IMR-90 (cell line): ENCODE measurements at regions not wholly inside any gene's neighbourhood (a gene's known extent, or its start where the extent isn't known, plus 50 kb on each side); places are given as distances from the start of the nearest gene placed in this dataset.

Source experiments
- ATAC-seq: fragments of 200-7000 bp; cut with Tn5 transposase; 2 replicates; pipeline ENCODE4 v1.9.1; 2020; ENCODE audit warnings: low read depth, mild to moderate bottlenecking, moderate library complexity
- BruUV-seq: library from RNA; stranded (reverse); fragments of 400-500 nt; replicated peaks from 2 replicates; lab custom pipeline; 2021; lab: Mats Ljungman, UMichigan
- CTCF ChIA-PET: fragments of 300-600 bp; formaldehyde crosslinking; extraction: SDS; loops from one replicate; lab custom pipeline; 2021; ENCODE audit warnings: antibody characterized with exemption; lab: Yijun Ruan, JAX
- POLR2A ChIA-PET: fragments of 300-600 bp; sonication (Branson Sonifier 250); formaldehyde crosslinking; loops from one replicate; lab custom pipeline; 2022; ENCODE audit warnings: antibody characterized with exemption; ENCODE audit not compliant: unreplicated experiment; lab: Charles Lee
- DNase-seq: peaks from one replicate; pipeline ENCODE4 v3.0.0; 2013
- H2AFZ ChIP-seq: replicated peaks from 2 replicates; pipeline ENCODE3; 2013; ENCODE audit warnings: low read length, mild to moderate bottlenecking; ENCODE audit not compliant: poor library complexity
- H2AK5ac ChIP-seq: 2 replicates; pipeline ENCODE4 v1.6.1; 2013; ENCODE audit warnings: low read depth, low read length, inconsistent platforms
- H2AK9ac ChIP-seq: replicated peaks from 2 replicates; pipeline ENCODE3; 2013; ENCODE audit warnings: mild to moderate bottlenecking, low read depth, low read length, moderate library complexity; ENCODE audit not compliant: poor library complexity
- H2BK120ac ChIP-seq: 2 replicates; pipeline ENCODE4 v1.6.1; 2013; ENCODE audit warnings: low read depth, low read length, inconsistent platforms
- H2BK15ac ChIP-seq: 3 replicates; pipeline ENCODE4 v1.6.1; 2013; ENCODE audit warnings: low read depth, low read length, inconsistent platforms
- H2BK20ac ChIP-seq: 2 replicates; pipeline ENCODE4 v1.6.1; 2013; ENCODE audit warnings: low read depth, mild to moderate bottlenecking, inconsistent platforms, low read length, moderate library complexity
- H2BK5ac ChIP-seq: 2 replicates; pipeline ENCODE4 v1.6.1; 2013; ENCODE audit warnings: mild to moderate bottlenecking, low read depth, low read length, inconsistent platforms; ENCODE audit not compliant: poor library complexity, severe bottlenecking
- H3K14ac ChIP-seq: replicated peaks from 2 replicates; pipeline ENCODE4 v1.6.1; 2013; ENCODE audit warnings: low read depth, low read length, inconsistent platforms
- H3K18ac ChIP-seq: 2 replicates; pipeline ENCODE4 v1.6.1; 2013; ENCODE audit warnings: low read depth, low read length, control low read depth
- H3K23ac ChIP-seq: 2 replicates; pipeline ENCODE4 v1.6.1; 2013; ENCODE audit warnings: low read depth, low read length, inconsistent platforms
- H3K27ac ChIP-seq: 2 replicates; pipeline ENCODE4 v1.5.1; 2013; ENCODE audit warnings: mild to moderate bottlenecking, control low read depth, low read length; ENCODE audit not compliant: insufficient read depth
- H3K27me3 ChIP-seq: 2 replicates; pipeline ENCODE4 v1.6.1; 2013; ENCODE audit warnings: low read length; ENCODE audit not compliant: control insufficient read depth, insufficient read depth
- H3K36me3 ChIP-seq: 2 replicates; pipeline ENCODE4 v1.6.1; 2013; ENCODE audit warnings: low read length, mixed read lengths; ENCODE audit not compliant: control insufficient read depth, insufficient read depth
- H3K4ac ChIP-seq: 2 replicates; pipeline ENCODE4 v1.6.1; 2013; ENCODE audit warnings: low read depth, low read length, inconsistent platforms
- H3K4me1 ChIP-seq: 2 replicates; pipeline ENCODE4 v1.6.1; 2013; ENCODE audit warnings: low read length, mixed read lengths; ENCODE audit not compliant: control insufficient read depth, insufficient read depth
- H3K4me2 ChIP-seq: 2 replicates; pipeline ENCODE4 v1.6.1; 2013; ENCODE audit warnings: low read depth, mild to moderate bottlenecking, control low read depth, low read length, moderate library complexity
- H3K4me3 ChIP-seq: 2 replicates; pipeline ENCODE4 v1.5.1; 2013; ENCODE audit warnings: low read depth, mild to moderate bottlenecking, control low read depth, low read length, moderate library complexity; ENCODE audit not compliant: insufficient read depth
- H3K56ac ChIP-seq: 2 replicates; pipeline ENCODE4 v1.6.1; 2013; ENCODE audit warnings: low read length, inconsistent platforms; ENCODE audit not compliant: insufficient read depth; ENCODE audit errors: extremely low read depth
- H3K79me1 ChIP-seq, 2 experiments: 2 replicates each; pipeline ENCODE4 v1.6.1; 2013; ENCODE audit warnings: low read length in 2 of 2, inconsistent platforms in 1 of 2, low read depth in 1 of 2
- H3K9ac ChIP-seq: 2 replicates; pipeline ENCODE4 v1.6.1; 2013; ENCODE audit warnings: low read depth, low read length, control low read depth
- H3K9me1 ChIP-seq: 2 replicates; pipeline ENCODE4 v1.6.1; 2013; ENCODE audit warnings: low read length, inconsistent platforms; ENCODE audit not compliant: insufficient read depth
- H3K9me3 ChIP-seq: 2 replicates; pipeline ENCODE4 v1.6.1; 2013; ENCODE audit warnings: low read length; ENCODE audit not compliant: control insufficient read depth, insufficient read depth
- H4K20me1 ChIP-seq: 2 replicates; pipeline ENCODE4 v1.6.1; 2013; ENCODE audit warnings: low read length, inconsistent platforms; ENCODE audit not compliant: insufficient read depth
- H4K5ac ChIP-seq: 2 replicates; pipeline ENCODE4 v1.6.1; 2013; ENCODE audit warnings: mild to moderate bottlenecking, low read depth, low read length, control low read depth
- H4K8ac ChIP-seq, 2 experiments: 2 replicates each; pipeline ENCODE4 v1.6.1; 2013; ENCODE audit warnings: low read depth in 2 of 2, low read length in 2 of 2, control low read depth in 1 of 2, inconsistent platforms in 1 of 2
- H4K91ac ChIP-seq: 2 replicates; pipeline ENCODE4 v1.6.1; 2013; ENCODE audit warnings: low read depth, low read length, inconsistent platforms; ENCODE audit not compliant: insufficient read depth
- BHLHE40 ChIP-seq: fragments of 150-350 bp; IDR thresholded peaks from 2 replicates; pipeline ENCODE4 v1.6.1; 2016; ENCODE audit warnings: mild to moderate bottlenecking, low read depth, low read length
- CEBPB ChIP-seq: IDR thresholded peaks from 2 replicates; pipeline ENCODE4 v1.6.1; 2012; ENCODE audit warnings: low read depth, low read length, improper control_type of control experiment
- MAFK ChIP-seq: IDR thresholded peaks from 2 replicates; pipeline ENCODE4 v1.6.1; 2012; ENCODE audit warnings: low read depth, low read length, improper control_type of control experiment
- MXI1 ChIP-seq: IDR thresholded peaks from 2 replicates; pipeline ENCODE4 v1.6.1; 2012; ENCODE audit warnings: low read depth, mild to moderate bottlenecking, low read length, moderate library complexity, borderline replicate concordance
- POLR2A ChIP-seq: IDR thresholded peaks from 2 replicates; pipeline ENCODE4 v1.6.1; 2012; ENCODE audit warnings: mild to moderate bottlenecking, low read depth, low read length
- RFX5 ChIP-seq: IDR thresholded peaks from 2 replicates; pipeline ENCODE4 v1.8.0; 2012; ENCODE audit warnings: low read depth, mild to moderate bottlenecking, low read length, moderate library complexity
- WGBS, 2 experiments: methylation state at CpG; one replicate each; pipeline versions ENCODE4 v1.1.5 to v1.1.7; 2013; ENCODE audit warnings: missing lambda C conversion rate in 2 of 2; ENCODE audit not compliant: insufficient read length in 1 of 2; ENCODE audit errors: extremely low coverage in 2 of 2; 5-methylcytosine and 5-hydroxymethylcytosine counted together
- dilution Hi-C: fragments of 300-500 bp; cut with HindIII; formaldehyde crosslinking; loops from one replicate; pipeline ENCODE4 v1.14.3; 2018; ENCODE audit warnings: low sequenced_read_pairs; ENCODE audit not compliant: unreplicated experiment
- in situ Hi-C: fragments of 300-500 bp; cut with MboI; formaldehyde crosslinking; loops from 3 replicates; pipeline ENCODE4 v1.14.3; 2019; ENCODE audit warnings: low sequenced_read_pairs, inconsistent platforms, mixed read lengths
- intact Hi-C: fragments of 100-400 bp; cut with micrococcal nuclease; formaldehyde crosslinking; loops from 2 replicates; pipeline ENCODE4 v1.10.0; 2022
- TF ChIP-seq, protein P1 (sequence below): fragments of 150-350 bp; IDR thresholded peaks from 2 replicates; pipeline ENCODE4 v1.6.1; 2017; ENCODE audit warnings: mild to moderate bottlenecking, antibody characterized with exemption, low read length, low read depth
- TF ChIP-seq, protein P2 (sequence below): conservative IDR thresholded peaks from 2 replicates; pipeline ENCODE4 v1.5.1; 2012; ENCODE audit warnings: mild to moderate bottlenecking, low read depth, low read length, improper control_type of control experiment
- TF ChIP-seq, protein P3 (sequence below): fragments of 150-350 bp; IDR thresholded peaks from 2 replicates; pipeline ENCODE4 v1.6.1; 2016; ENCODE audit warnings: low read depth, mild to moderate bottlenecking, low read length, moderate library complexity, borderline replicate concordance

DNA sequence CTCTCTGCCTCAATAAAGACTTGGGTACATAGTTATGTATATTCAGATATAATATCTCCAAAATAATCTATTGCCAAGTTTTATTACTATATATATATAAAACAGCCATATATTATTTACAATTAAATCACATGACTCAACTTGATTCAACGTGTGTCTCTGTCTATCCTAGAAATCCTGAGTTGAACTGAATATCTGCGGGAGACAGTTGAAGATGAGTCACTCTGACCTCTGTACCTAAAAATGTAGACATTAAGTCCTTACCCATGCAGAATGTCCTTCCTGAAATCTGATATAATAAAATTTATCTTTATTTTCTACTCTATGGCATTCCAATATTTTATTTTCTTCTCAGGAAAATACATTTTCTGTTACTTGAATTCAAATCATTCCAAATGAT is 218.2 kb upstream of the PRDM9 start:
- Histone ChIP-seq H3K4me2 (no peak overlapping the region), H2BK20ac (no peak overlapping the region), H2AFZ (no peak overlapping the region), H4K91ac (no peak overlapping the region), H3K27ac (no peak overlapping the region), H2BK15ac (no peak overlapping the region), H4K20me1 (no peaks in the 10 kb centered on the region), H2BK120ac (no peak overlapping the region), H3K4ac (no peak overlapping the region), H4K8ac (no peak overlapping the region), H3K9me1 (no peaks in the 10 kb centered on the region), H3K23ac (no peak overlapping the region), H3K79me1 (no peaks in the 10 kb centered on the region), H3K4me1 (no peaks in the 10 kb centered on the region), H3K4me3 (no peak overlapping the region), H2AK5ac (no peak overlapping the region), H2AK9ac (no peak overlapping the region), H4K5ac (no peak overlapping the region), H2BK5ac (no peak overlapping the region), H3K9me3 (no peaks in the 10 kb centered on the region), H3K9ac (no peak overlapping the region), H3K56ac (no peak overlapping the region), H3K14ac (no peak overlapping the region), H3K27me3 (no peaks in the 10 kb centered on the region), H3K18ac (no peak overlapping the region), H3K36me3 (no peaks in the 10 kb centered on the region)
- no peak for DNase-seq
- no peak for TF ChIP-seq RFX5
- TF ChIP-seq, protein P1, sequence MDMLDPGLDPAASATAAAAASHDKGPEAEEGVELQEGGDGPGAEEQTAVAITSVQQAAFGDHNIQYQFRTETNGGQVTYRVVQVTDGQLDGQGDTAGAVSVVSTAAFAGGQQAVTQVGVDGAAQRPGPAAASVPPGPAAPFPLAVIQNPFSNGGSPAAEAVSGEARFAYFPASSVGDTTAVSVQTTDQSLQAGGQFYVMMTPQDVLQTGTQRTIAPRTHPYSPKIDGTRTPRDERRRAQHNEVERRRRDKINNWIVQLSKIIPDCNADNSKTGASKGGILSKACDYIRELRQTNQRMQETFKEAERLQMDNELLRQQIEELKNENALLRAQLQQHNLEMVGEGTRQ = no peak
- TF ChIP-seq MXI1 = no peak
- TF ChIP-seq, protein P2, sequence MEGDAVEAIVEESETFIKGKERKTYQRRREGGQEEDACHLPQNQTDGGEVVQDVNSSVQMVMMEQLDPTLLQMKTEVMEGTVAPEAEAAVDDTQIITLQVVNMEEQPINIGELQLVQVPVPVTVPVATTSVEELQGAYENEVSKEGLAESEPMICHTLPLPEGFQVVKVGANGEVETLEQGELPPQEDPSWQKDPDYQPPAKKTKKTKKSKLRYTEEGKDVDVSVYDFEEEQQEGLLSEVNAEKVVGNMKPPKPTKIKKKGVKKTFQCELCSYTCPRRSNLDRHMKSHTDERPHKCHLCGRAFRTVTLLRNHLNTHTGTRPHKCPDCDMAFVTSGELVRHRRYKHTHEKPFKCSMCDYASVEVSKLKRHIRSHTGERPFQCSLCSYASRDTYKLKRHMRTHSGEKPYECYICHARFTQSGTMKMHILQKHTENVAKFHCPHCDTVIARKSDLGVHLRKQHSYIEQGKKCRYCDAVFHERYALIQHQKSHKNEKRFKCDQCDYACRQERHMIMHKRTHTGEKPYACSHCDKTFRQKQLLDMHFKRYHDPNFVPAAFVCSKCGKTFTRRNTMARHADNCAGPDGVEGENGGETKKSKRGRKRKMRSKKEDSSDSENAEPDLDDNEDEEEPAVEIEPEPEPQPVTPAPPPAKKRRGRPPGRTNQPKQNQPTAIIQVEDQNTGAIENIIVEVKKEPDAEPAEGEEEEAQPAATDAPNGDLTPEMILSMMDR = no peak
- no peak for TF ChIP-seq MAFK
- TF ChIP-seq POLR2A = no peak
- TF ChIP-seq CEBPB = no peak
- TF ChIP-seq, protein P3, sequence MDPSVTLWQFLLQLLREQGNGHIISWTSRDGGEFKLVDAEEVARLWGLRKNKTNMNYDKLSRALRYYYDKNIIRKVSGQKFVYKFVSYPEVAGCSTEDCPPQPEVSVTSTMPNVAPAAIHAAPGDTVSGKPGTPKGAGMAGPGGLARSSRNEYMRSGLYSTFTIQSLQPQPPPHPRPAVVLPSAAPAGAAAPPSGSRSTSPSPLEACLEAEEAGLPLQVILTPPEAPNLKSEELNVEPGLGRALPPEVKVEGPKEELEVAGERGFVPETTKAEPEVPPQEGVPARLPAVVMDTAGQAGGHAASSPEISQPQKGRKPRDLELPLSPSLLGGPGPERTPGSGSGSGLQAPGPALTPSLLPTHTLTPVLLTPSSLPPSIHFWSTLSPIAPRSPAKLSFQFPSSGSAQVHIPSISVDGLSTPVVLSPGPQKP = no peak
- TF ChIP-seq BHLHE40 = no peak
- ATAC-seq = no peak
- POLR2A ChIA-PET = no interaction called here
- WGBS, 2 experiments = no CpG with 5 or more reads among the region's 2 CpGs
- dilution Hi-C loops (no loop called here), in situ Hi-C loops (no loop called here), intact Hi-C loops (no loop called here)
- CTCF ChIA-PET = no interaction called here
- no TSS peak for BruUV-seq
